ENCODE measurements at regions not wholly inside any gene's neighbourhood (a gene's known extent, or its start where the extent isn't known, plus 50 kb on each side); places are given as distances from the start of the nearest gene placed in this dataset.
"Not testable (repeated sequence)": the region's sequence is repeated elsewhere in the genome, so short reads cannot be mapped to it uniquely, and the experiment has no call there.

DNA sequence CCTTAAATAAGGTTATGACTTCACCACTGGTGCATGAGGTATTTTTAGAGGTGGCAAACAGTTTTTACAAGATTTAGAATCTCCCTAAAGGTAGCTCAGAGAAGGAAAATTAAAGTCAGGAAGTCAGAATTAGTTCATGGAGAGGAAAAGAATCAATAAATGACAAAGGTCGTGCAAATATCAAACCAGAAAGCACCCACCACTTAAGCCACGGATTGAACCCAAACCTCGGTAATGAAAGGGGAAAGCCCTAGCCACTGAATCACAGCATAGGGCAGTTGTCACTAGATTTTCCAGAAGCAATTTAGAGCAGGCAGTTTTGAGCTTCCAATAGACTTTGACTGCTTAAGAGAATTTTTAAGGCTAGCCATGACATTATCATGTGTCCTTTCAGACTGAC lies 1590.4 kb downstream of the SLITRK1 start:
- no peak for DNase-seq

DNA sequence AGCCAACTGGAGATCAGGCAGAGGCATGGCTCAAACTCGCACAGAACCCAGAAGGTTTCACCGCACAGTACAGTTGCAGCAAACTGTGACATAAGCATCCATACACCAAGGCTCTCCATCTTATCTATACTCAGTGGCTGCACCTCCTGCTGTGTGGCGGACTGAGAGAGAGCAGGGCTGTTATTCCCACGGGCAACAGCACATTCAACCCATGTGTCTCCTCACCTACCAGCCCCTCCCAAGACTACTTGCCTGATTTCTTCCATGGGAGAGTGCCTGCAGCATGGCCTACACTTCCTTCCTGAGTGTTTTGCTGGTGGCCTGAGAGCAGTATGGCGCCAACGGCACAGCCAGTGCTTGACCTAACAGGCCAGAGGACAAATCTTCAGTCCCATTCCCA lies 1606.6 kb downstream of the SLITRK1 start:
- DNase-seq: no peak

DNA sequence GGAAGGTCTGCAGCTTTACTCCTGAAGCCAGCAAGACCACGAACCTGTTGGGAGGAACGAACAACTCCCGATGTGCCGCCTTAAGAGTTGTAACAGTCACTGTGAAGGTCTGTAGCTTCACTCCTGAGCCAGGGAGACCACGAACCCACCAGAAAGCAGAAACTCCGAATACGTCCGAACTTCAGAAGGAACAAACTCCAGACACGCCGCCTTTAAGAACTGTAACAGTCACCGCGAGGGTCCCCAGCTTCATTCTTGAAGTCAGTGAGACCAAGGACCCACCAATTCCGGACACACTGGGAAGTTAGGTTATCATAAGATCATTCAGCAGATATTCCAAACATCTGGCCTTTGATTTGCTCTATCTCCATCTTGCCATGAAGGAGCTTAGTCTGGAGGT lies 1623.0 kb downstream of the SLITRK1 start:
- DNase-seq: no peak

DNA sequence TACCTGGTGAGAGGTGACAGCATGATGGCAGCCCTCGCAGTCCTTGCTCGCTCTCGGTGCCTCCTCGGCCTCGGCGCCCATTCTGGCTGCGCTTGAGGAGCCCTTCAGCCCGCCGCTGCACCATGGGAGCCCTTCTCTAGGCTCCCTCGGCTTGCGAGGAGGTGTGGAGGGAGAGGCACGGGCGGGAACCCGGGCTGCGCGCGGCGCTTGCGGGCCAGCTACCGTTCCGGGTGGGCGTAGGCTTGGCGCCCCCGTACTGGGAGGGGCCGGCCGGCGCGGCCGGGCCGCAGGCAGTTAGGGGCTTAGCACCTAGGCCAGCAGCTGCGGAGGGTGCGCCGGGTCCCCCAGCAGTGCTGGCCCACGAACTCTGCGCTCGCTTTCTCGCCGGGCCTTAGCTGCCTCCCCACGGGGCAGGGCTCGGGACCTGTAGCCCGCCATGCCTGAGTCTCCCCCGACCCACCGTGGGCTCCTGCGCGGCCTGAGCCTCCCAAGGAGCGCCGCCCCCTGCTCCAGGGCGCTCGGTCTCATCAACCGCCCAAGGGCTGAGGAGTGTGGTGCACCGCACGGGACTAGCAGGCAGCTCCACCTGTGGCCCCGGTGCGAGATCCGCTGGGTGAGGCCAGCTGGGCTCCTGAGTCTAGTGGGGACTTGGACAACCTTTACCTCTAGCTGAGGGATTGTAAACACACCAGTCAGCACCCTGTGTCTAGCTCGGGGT lies 1624.3 kb downstream of the SLITRK1 start:
- DNase-seq: no peak

DNA sequence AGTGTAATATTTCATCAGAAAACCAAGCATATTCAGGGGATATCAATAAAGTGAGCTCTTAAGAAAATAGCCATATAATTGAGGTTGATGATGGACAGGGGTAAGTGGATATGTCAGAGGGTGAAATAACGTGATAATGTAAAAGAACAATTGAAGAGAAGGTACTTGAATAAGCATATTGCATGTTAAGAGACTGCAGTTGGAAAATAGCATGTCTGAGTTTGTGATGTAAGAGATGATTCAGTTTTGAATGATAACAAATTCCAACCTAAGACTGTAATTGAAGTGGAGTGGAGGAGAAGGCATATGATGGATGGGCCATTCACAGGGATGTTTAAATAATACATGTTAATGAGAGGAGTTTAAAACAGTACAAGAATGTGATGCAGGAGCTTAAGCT lies 1633.5 kb downstream of the SLITRK1 start:
- DNase-seq: no peak

DNA sequence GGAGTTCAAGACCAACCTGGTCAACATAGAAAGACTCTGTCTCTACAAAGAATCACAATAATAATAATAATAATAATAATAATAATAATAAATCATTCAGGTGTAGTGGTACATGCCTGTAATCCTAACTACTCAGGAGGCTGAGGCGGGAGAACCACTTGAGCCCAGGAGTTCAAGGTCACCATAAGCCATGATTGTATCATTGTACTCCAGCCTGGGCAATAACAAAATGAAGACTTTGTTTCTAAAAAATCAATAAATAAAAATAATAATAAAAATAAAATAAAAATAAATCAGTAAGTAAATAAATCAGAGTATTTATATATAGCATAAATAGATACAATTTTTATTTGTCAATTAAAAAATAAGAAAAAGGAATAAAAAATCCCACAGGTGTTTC lies 1636.4 kb downstream of the SLITRK1 start:
- DNase-seq: no peak

DNA sequence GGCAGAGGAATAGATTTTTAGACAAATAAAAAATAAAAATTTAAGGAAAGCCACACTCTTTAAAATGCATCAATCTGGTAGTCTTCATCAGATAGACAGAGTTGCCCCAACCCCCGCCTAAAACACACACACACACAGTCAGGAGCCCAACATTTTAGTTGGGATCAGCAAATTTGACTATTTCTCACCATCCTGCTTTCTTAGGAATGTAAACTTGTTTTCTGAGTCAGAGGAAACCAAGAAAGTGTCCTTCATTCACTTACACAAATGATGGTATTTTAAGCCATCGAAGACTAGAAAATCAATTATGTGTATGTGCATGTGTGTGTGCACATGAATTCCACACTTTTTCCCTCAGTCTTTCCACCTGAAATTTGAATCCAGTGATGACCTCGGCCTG lies 1657.5 kb downstream of the SLITRK1 start:
- no peak for DNase-seq

DNA sequence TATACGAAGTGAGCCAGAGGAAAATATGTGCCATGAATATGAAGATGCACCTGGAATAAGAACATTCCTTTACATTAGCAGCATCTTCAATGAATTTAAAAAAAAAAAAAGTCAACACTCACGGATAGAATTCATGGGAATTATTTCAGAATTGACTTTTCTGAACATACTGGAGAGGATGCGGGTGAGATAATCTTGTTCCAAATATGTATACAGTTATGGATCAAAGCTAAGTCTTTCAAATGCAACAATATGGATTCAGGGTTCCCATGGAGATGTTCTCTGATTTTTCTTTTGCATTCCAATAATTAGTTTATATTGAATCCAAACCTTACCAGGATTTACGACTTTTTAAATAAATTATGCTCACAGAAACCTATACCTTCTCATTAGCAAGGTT lies 1660.7 kb downstream of the SLITRK1 start:
- no peak for DNase-seq

DNA sequence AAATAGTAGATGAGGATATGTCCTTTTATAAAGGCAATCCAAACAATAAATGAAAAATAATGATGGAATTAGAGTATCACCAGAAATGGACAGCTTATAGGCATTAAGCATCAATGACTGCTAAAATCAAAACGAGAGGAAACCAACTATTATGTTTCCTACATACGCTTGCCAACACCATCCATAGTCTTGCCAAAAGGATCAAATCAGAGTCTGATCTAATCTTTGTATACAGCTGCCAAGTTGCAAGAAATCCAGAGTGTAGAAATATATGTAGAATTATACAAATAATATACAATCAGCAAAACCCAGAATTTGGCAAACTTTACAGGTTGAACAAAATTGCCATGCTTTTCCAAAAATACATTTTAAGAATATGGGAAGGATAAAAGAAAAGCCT lies 1661.6 kb downstream of the SLITRK1 start:
- peak in 1 of 2 experiments; percentile 1 for DNase-seq

DNA sequence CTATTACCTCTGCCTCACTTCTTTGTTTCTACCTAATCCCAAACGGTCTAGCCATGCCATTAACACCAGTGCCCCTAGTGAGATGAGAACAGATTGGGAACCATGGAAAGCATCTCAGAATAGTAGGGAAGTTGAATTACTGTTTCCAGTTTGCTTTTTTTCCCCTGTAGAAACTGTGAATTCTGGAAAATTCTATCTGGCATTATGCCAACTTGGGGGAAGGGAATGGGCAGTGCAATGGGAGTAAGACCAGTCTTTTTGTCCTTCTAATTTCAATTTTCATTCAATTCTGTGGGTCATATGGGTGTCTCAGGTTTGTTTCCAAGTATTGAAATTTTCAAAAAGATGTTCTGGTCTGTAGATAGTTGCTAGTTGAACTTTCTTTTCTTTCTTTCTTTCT lies 1666.1 kb downstream of the SLITRK1 start:
- DNase-seq: no peak

DNA sequence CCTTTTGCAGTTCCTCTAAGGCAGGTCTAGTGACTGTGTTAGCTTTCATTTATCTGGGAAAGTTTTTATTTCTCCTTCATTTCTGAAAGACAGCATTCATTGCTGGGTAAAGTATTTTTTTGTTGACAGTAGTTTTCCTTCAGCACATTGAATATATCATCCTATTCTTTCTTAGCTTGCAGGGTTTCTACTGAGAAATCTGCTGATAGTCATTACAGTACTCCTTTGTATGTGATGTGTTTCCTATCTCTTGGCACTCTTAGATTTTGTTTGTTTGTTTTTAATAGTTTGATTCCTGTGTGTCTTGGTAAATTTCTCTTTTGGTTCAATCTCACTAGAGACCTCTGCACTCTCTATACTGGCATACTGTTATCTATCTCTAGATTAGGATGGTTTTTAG lies 1667.9 kb downstream of the SLITRK1 start:
- DNase-seq: no peak

DNA sequence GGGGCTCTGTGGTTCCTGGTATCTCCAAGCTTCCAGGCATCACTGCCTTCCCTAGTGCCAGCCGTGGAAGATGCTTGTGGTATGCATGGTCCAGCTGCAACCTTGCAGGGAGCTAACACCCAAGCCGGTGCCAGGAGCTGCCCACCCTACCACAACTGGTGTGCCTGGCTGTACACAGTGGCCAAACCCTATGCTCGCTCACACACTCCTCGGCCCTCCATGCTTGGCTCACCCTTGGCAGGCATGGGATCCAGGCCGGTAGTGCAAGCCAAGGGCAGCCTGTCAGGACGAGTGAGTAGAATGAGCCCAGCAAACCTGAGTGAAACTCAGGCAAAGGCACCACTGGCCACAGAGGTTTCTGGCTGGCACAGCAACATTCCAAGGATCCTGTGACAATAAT lies 1676.0 kb downstream of the SLITRK1 start:
- DNase-seq: no peak

DNA sequence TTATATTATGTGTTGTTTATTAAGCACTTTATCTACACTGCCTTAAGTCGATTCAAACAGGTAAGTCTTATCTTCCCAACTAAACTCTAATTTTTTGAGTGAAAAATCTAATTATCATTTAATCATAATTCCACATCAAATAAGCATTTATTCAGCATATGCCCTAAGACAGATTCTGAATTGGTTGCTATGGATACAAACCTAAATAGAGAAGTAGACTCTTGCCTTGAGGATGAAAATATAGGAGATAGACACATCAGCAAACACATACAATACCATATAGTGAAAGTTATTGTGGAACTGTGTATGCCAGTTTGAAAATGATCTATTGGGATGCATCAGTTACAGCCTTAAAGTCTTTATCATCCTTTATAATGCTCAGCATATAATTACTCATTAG lies 1679.9 kb downstream of the SLITRK1 start:
- DNase-seq: no peak

DNA sequence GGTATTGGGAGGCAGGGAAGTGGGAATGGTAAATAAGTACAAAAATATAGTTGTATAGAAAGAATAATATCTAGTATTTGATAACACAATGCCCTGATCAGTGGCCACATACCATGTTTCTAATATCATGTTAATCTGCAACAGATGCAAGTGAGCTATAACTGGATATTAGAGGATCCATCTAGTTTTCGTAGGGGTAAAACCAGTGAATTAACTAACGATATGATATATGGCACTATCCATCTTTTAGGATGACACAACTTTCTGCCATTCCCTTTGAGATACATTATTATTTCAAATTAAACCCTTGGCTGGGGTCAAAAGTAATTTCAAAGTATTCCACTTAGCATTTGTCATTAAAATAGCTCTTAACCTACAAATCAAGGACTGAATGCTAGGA lies 1686.2 kb downstream of the SLITRK1 start:
- DNase-seq: no peak

DNA sequence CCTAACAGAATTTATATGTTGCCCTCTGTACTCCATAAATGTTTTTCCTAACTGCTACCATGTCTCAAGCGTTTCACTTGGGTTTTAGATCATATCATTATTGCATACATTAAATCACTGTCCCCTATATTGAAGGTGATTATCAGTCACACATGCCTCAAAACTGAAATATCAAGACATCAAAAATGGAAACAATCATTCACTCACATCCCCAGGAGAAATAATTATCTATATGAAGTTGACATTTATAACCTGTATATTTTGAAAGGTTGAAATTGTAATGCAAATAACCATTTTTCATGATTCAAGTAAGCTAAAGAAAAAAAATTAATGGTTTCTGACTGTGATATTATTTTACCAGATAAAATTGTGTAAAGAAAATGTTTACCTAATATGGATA lies 1695.0 kb downstream of the SLITRK1 start:
- DNase-seq: no peak

DNA sequence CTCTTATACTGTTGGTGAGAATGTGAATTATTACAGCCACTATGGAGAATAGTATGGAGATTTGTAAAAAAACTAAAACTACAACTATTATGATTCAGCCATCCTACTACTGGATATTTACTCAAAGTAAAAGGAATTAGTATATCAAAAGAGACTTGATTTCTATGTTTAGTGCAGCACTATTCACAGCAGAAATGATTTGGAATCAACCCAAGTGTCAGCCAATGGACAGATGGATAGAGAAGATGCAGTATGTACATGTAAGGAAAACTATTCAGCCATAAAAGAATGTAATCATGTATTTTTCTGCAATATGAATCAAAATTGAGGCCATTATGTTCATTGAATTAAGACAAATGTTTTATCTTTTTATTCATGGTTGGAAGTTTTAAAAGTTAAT lies 1705.5 kb downstream of the SLITRK1 start:
- no peak for DNase-seq

DNA sequence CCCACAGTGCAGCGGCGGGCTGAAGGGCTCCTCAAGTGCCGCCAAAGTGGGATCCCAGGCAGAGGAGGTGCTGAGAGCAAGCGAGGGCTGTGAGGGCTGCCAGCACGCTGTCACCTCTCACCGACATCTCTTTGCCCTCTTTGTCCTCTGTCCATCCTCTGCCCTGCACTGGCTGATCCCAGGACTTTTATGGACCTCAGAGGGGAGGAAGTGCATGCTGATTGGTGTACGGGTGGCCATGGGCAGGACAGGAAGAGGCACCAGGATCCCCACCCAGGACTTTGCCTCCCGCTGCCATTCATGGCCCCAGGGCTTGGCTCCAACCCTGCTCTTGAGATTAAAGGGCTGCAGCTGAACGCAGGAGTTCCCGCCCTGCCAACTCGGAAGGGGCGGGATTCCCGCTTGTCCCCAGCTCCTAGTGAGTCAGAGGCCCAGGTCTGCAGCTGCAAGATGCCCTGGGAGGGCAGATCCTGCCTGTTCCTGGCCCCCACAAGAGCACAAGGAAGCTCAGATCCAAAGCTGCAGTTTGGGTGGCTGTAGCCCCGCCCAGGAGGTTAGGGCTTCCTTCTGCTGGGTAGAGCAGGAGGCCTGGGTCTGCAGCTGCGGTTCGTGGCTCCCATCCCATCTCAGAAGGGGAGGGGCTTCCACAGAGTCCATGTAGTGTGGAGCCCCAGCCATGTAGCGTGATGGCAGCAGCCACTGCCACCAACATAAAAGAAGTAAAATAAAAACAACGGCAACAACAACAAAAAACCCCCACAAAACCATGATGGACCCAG lies 1716.7 kb downstream of the SLITRK1 start:
- peak in 1 of 2 experiments; percentile 4 for DNase-seq

DNA sequence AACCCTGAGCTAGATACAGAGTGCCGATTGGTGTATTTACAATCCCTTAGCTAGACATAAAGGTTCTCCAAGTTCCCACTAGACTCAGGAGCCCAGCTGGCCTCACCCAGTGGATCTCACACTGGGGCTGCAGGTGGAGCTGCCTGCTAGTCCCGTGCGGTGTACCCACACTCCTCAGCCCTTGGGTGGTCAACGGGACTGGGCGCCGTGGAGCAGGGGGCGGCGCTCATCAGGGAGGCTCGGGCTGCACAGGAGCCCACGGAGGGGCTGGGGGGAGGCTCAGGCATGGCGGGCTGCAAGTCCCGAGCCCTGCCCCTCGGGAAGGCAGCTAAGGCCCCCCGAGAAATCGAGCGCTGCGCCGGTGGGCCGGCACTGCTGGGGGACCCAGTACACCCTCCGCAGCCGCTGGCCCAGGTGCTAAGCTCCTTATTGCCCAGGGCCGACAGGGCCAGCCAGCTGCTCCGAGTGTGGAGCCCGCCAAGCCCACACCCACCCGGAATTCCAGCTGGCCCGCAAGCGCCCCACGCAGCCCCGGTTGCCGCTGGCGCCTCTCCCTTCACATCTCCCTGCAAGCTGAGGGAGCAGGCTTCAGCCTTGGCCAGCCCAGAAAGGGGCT lies 1717.4 kb downstream of the SLITRK1 start:
- not testable (repeated sequence) for DNase-seq

DNA sequence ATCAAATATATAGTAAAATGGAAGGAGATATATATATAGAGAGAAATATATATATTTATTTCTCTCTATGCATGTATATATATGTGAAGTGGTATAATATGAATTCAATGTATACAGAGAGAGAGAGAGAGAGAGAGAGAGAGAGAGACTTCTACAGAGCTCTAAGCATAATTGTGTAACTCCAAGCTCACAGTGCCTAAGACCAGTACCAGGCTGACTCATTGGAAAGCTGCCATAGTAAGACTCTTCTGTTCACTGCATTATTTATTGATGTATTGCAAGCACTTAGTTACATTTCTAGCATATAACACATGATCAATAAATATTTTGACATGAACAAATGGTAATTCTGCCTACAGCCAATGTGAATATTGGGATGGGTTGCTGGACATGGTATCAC lies 1734.7 kb downstream of the SLITRK1 start:
- DNase-seq: no peak

DNA sequence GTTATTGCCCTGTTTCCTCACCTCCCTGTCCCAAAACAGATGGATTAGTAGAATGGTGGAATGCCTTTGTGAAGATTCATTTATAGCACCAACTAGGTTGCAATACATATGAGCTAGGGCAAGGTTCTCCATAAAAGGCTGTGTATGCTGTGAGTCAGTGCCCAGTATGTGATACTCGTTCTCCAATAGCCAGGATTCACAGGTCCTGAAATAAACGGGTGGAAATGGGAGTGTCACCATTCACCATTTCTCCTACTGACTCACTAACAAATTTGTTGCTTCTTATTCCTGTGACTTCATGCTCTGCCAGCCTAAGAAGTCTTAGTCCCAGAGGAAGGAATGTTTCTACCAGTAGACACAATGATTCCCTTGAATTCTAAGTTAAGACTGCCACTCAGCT lies 1745.4 kb downstream of the SLITRK1 start:
- DNase-seq: no peak

DNA sequence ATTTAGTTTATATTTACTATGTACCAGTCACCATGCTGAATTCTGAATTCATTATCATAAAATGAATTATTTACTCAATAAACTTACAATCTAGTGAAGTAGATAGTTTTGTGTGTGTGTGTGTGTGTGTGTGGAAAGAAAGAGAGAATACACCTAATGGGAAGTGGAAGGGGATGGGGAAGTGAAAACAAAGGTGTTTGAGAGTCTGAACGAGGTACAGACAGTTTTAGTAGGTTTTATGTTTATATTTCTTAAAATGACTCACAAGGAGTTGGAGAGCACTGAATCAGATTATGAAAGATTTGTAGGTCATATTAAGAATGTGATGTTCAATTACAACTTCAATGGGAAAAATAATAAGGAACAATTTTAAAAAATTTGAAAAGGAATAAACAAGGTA lies 1753.0 kb downstream of the SLITRK1 start:
- no peak for DNase-seq

DNA sequence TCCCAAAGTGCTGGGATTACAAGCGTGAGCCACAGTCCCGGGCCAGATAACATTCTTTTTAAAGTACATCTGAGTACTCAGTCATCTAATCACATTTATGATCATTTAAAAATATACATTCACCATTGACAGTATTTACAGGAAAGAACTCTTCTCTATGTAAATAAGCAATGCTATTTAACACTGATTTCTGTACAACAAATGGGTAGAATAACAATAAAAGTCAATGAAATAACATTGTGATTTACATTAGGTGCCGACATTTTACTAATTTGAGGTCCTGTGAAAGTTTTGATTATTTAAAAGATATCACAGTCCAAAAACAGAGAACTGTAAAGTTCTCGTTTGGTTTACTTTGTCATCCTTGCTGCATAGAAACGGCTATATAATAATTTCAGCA lies 1763.7 kb downstream of the SLITRK1 start:
- no peak for DNase-seq

DNA sequence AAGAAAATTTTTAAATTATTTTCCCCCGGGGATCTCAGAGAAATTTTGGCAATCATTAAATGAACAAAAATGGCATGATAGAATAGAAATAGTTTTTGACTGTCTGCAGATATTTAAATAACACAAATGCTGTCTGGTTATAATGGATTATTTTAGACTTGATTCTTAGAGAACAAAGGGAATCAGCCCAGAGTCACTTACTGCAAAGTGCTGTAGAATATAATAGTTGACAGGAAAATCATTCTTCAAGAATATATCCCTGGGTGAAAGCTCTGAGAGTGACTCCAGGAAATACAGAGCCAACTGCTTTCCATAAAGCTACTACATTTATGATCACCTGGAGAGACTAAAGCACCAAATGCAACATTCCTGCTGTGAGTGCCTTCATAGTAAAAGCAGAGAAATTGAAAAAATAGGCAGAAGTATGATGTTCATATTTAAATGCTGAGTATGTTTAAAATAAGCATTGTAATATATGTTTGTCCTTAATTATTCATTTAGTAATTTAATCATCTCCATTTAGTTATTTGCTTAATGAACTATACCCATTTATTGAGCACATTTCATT lies 1765.8 kb downstream of the SLITRK1 start:
- no peak for DNase-seq

DNA sequence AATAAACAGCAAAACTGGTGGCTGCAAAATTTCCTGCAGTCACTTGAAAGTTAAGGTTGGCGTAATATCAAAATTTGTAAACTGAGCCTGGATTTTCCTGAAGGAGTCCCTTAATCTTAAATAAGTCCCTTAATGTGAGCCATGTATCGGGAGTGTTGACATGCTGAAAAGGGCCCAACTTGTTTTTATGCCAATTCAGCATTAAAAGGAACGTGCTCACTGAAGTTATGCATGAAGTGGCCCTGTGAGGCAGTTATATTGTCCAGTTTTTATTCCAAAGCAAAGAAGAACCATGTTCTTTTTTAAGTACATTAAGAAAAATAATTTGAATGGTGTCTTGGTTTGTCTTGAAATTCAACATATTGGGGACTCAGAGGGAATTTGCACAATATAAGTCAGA lies 1766.9 kb downstream of the SLITRK1 start:
- no peak for DNase-seq
